Panc1 (cell line): ENCODE measurements at regions not wholly inside any gene's neighbourhood (a gene's known extent, or its start where the extent isn't known, plus 50 kb on each side); places are given as distances from the start of the nearest gene placed in this dataset.

ENCODE experiments used
- ATAC-seq: fragments of 200-7000 bp; cut with Tn5 transposase; 2 replicates; pipeline ENCODE4 v1.9.1; 2020; ENCODE audit warnings: mild to moderate bottlenecking, moderate library complexity
- BruUV-seq: library from RNA; stranded (reverse); fragments of 400-500 nt; replicated peaks from 2 replicates; lab custom pipeline; 2021; lab: Mats Ljungman, UMichigan
- CTCF ChIA-PET: fragments of 300-600 bp; sonication (Branson Sonifier 250); formaldehyde crosslinking; loops from one replicate; lab custom pipeline; 2022; ENCODE audit warnings: antibody characterized with exemption; lab: Charles Lee
- POLR2A ChIA-PET: fragments of 300-600 bp; sonication (Branson Sonifier 250); formaldehyde crosslinking; loops from one replicate; lab custom pipeline; 2022; ENCODE audit warnings: antibody characterized with exemption; lab: Charles Lee
- DNase-seq: peaks from one replicate; pipeline ENCODE4 v3.0.0-alpha.2; 2010; ENCODE audit warnings: low read depth, low spot score
- H3K27ac ChIP-seq: 2 replicates; pipeline ENCODE4 v1.5.1; 2011; ENCODE audit warnings: mild to moderate bottlenecking, low read length, inconsistent platforms
- H3K27me3 ChIP-seq: fragments of 200-500 bp; sonication (Bioruptor generic); 2 replicates; pipeline ENCODE4 v1.6.0; 2014; ENCODE audit warnings: low read length, inconsistent platforms; ENCODE audit not compliant: control insufficient read depth, insufficient read depth
- H3K36me3 ChIP-seq: fragments of 200-500 bp; sonication (Bioruptor generic); 2 replicates; pipeline ENCODE4 v1.5.1; 2014; ENCODE audit warnings: inconsistent platforms, mild to moderate bottlenecking, low read length, moderate library complexity; ENCODE audit not compliant: control insufficient read depth, insufficient read depth
- H3K4me1 ChIP-seq: 2 replicates; pipeline ENCODE4 v1.5.1; 2011; ENCODE audit warnings: inconsistent platforms, mild to moderate bottlenecking, low read length, moderate library complexity; ENCODE audit not compliant: control insufficient read depth, insufficient read depth
- H3K4me3 ChIP-seq, 2 experiments: 2 replicates each; pipeline ENCODE4 v1.5.1; 2011 to 2012; ENCODE audit warnings: low read depth in 2 of 2, low read length in 2 of 2, mild to moderate bottlenecking in 2 of 2, inconsistent platforms in 1 of 2, moderate library complexity in 1 of 2
- H3K9me3 ChIP-seq: fragments of 200-500 bp; sonication (Bioruptor generic); 2 replicates; pipeline ENCODE4 v1.5.1; 2014; ENCODE audit warnings: low read depth, mild to moderate bottlenecking, inconsistent platforms, low read length, moderate library complexity; ENCODE audit not compliant: control insufficient read depth, insufficient read depth
- CTCF ChIP-seq: fragments of 450-650 bp; IDR thresholded peaks from 2 replicates; pipeline ENCODE4 v1.5.1; 2017; ENCODE audit warnings: mild to moderate bottlenecking
- POLR2AphosphoS5 ChIP-seq: IDR thresholded peaks from 2 replicates; pipeline ENCODE4 v1.6.1; 2012; ENCODE audit warnings: mild to moderate bottlenecking, low read depth, low read length, moderate library complexity
- REST ChIP-seq, 2 experiments: IDR thresholded peaks; 2 replicates each; pipeline ENCODE4 v1.6.1; 2011 to 2012; ENCODE audit warnings: low read depth in 2 of 2, control low read depth in 1 of 2, low read length in 1 of 2, mild to moderate bottlenecking in 1 of 2, moderate library complexity in 1 of 2; ENCODE audit not compliant: insufficient read depth in 1 of 2
- SIN3A ChIP-seq: IDR thresholded peaks from 2 replicates; pipeline ENCODE4 v1.6.1; 2012; ENCODE audit warnings: low read depth, mild to moderate bottlenecking, low read length, moderate library complexity, borderline replicate concordance; ENCODE audit not compliant: insufficient read depth
- TCF7L2 ChIP-seq: IDR thresholded peaks from 2 replicates; pipeline ENCODE4 v1.6.1; 2011; ENCODE audit warnings: mild to moderate bottlenecking, low read depth, low read length, inconsistent platforms
- in situ Hi-C: cut with HindIII; loops from 2 replicates; pipeline ENCODE4 v1.10.0; 2016; ENCODE audit warnings: low sequenced_read_pairs, low pct_unique_long_range_greater_than_20kb
- intact Hi-C: fragments of 100-400 bp; cut with micrococcal nuclease; formaldehyde crosslinking; loops from one replicate; pipeline ENCODE4 v1.10.0; 2022; ENCODE audit not compliant: unreplicated experiment

GRCh38 chr3:180123928-180124327 is 87.2 kb upstream of the PEX5L start:
- TF ChIP-seq SIN3A (no peak), TCF7L2 (no peak), REST (IDR thresholded peaks at IDR 0.05; ENCODE audit: insufficient read depth in 1 of 2, low read depth in 2 of 2, low read length in 1 of 2) (no peak), POLR2AphosphoS5 (no peak), CTCF (no peak)
- Histone ChIP-seq H3K27ac (no peak overlapping the region), H3K36me3 (no peaks in the 10 kb centered on the region), H3K4me3 (no peak overlapping the region), H3K27me3 (no peaks in the 10 kb centered on the region), H3K4me1 (no peaks in the 10 kb centered on the region), H3K9me3 (peaks cover 11% of the 10 kb centered on the region)
- DNase-seq, result no peak
- ChIA-PET POLR2A (no interaction called here), CTCF (no interaction called here)
- in situ Hi-C loops, result no loop called here
- ATAC-seq, result no peak
- no TSS peak for BruUV-seq
- intact Hi-C loops, result no loop called here

GRCh38 chr3:180131169-180131568 is 94.4 kb upstream of the PEX5L start:
- Histone ChIP-seq H3K9me3 (no peaks in the 10 kb centered on the region; the same call in 1 of the 2 replicates), H3K4me1 (no peaks in the 10 kb centered on the region), H3K27ac (no peak overlapping the region), H3K36me3 (no peaks in the 10 kb centered on the region), H3K4me3 (no peak overlapping the region), H3K27me3 (no peaks in the 10 kb centered on the region)
- no TSS peak for BruUV-seq
- intact Hi-C loops, result no loop called here
- in situ Hi-C loops, result no loop called here
- TF ChIP-seq POLR2AphosphoS5, result no peak
- no peak for TF ChIP-seq REST (IDR thresholded peaks at IDR 0.05; ENCODE audit: insufficient read depth in 1 of 2, low read depth in 2 of 2, low read length in 1 of 2)
- no peak for TF ChIP-seq TCF7L2
- no peak for TF ChIP-seq SIN3A
- TF ChIP-seq CTCF, result no peak
- ChIA-PET CTCF (no interaction called here), POLR2A (no interaction called here)
- ATAC-seq (no peak), DNase-seq (no peak)
